ENCODE measurements at regions not wholly inside any gene's neighbourhood (a gene's known extent, or its start where the extent isn't known, plus 50 kb on each side); places are given as distances from the start of the nearest gene placed in this dataset.

DNA sequence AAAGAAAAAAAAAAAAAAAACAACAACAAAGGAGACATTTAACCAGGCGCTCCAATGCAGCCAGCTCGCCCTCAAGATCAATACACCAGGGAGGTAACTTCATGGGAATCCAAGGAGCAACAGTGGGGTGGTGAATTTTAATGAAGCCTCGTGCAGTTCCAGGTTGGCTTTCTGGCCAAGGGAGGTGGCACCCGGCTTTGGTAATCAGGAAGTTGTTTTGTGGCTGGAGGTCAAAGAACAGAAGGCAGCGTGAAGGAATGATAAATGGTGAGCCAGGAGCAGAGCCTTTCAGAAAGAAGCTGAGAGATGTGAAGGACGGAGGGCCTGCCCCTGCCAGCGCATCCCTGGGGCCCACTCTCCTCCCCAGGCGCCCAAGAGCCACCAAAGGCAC, 188.2 kb upstream of the TSC22D1 start:
- DNase-seq: no peak
- POLR2A ChIA-PET: no interaction called here
- CTCF ChIA-PET: no interaction called here
- H3K27ac Mint-ChIP-seq: no peak overlapping the region
- H3K4me1 Mint-ChIP-seq (ENCODE audit: low read depth): peaks cover 19% of the 10 kb centered on the region
- intact Hi-C loops (cut with micrococcal nuclease): no loop called here
- H3K27me3 Mint-ChIP-seq: no peaks in the 10 kb centered on the region
- no peak overlapping the region for H3K4me3 Mint-ChIP-seq
- H3K9me3 Mint-ChIP-seq: no peaks in the 10 kb centered on the region
- H3K36me3 Mint-ChIP-seq: no peaks in the 10 kb centered on the region

DNA sequence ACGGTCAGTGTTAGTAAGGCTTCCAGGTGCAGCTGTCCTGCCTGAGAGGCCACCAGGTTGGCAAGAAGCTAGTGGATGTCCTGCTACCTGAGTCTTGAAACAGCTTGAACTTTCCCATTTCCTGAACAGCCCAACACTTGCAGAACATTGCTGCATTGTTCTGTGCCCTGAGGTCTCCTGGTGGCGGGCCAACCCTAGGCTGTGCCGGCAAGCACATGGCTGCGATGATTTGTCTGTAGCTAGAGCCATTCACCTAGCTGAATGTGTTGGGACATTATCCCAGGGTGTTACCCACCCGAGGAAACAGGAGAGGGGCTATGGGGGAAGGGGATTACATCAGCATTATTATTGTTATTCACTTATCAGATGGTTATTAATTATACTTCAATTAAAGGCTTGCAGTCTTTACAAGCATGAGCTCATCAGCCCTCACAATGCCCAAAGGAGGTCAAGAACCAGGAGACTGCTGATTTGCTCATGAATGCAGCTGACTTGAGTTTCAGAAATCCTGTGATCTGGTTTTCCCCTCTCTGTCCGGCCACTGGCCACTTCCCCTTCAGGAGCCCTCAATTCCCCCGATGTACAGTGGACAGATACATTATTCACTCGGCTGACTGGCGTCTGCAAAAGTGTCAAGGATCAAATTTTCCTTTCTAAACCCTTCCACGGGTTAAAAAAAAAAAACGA, 187.6 kb upstream of the TSC22D1 start:
- CTCF ChIA-PET: no interaction called here
- no peaks in the 10 kb centered on the region for H3K9me3 Mint-ChIP-seq
- POLR2A ChIA-PET: no interaction called here
- intact Hi-C loops (cut with micrococcal nuclease): no loop called here
- no peak overlapping the region for H3K4me3 Mint-ChIP-seq
- H3K36me3 Mint-ChIP-seq: no peaks in the 10 kb centered on the region
- H3K4me1 Mint-ChIP-seq (ENCODE audit: low read depth): peaks cover 19% of the 10 kb centered on the region
- no peak for DNase-seq
- H3K27me3 Mint-ChIP-seq: no peaks in the 10 kb centered on the region
- H3K27ac Mint-ChIP-seq: no peak overlapping the region

DNA sequence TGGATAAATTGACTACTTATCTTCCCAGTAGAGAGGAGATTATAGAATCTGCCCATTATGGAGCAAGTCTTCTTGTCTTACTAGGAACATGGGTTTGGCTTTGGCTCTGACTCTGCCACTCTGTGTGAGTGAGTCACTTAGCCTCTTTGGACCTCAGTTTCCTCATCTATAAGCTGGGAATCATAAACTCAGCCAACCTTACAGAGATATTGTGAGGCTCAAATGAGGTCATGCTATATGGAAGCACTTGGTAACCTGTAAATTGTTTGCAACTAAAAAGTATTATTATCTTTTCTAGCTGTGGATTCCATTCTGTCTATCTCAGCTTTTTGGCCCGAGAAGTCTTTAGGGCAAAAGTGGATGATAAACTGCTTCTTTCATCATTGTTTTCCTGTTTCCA, 186.8 kb upstream of the TSC22D1 start:
- intact Hi-C loops (cut with micrococcal nuclease): no loop called here
- Mint-ChIP-seq H3K9me3 (no peaks in the 10 kb centered on the region), H3K36me3 (no peaks in the 10 kb centered on the region), H3K27me3 (no peaks in the 10 kb centered on the region), H3K27ac (no peak overlapping the region), H3K4me1 (ENCODE audit: low read depth) (peaks cover 15% of the 10 kb centered on the region), H3K4me3 (no peak overlapping the region)
- no peak for DNase-seq
- POLR2A ChIA-PET: no interaction called here
- CTCF ChIA-PET: no interaction called here

DNA sequence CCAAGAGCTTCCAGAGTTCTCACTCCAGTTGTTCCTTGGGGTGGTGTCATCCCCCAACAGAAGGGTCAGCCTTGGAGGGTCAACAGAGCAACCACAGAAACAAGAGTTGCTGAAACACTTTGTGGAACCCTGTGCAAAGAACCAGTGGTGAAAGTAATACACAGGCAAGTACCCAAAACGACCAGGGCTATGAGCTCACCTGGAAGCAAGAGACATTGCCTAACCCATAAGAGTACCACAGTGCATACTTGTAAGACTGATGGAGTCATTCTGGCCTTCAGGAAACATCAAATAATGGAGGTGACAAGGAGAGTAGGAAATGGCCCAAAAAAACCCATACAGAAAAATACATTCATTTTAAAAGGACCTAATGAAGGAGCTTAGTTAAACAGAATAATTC, 184.3 kb upstream of the TSC22D1 start:
- peaks cover 12% of the 10 kb centered on the region for H3K4me1 Mint-ChIP-seq (ENCODE audit: low read depth)
- ChIA-PET POLR2A (no interaction called here), CTCF (no interaction called here)
- intact Hi-C loops (cut with micrococcal nuclease): no loop called here
- no peak overlapping the region for H3K27ac Mint-ChIP-seq
- no peak overlapping the region for H3K4me3 Mint-ChIP-seq
- H3K27me3 Mint-ChIP-seq: peaks cover 2% of the 10 kb centered on the region
- no peaks in the 10 kb centered on the region for H3K36me3 Mint-ChIP-seq
- H3K9me3 Mint-ChIP-seq: no peaks in the 10 kb centered on the region
- DNase-seq: no peak

DNA sequence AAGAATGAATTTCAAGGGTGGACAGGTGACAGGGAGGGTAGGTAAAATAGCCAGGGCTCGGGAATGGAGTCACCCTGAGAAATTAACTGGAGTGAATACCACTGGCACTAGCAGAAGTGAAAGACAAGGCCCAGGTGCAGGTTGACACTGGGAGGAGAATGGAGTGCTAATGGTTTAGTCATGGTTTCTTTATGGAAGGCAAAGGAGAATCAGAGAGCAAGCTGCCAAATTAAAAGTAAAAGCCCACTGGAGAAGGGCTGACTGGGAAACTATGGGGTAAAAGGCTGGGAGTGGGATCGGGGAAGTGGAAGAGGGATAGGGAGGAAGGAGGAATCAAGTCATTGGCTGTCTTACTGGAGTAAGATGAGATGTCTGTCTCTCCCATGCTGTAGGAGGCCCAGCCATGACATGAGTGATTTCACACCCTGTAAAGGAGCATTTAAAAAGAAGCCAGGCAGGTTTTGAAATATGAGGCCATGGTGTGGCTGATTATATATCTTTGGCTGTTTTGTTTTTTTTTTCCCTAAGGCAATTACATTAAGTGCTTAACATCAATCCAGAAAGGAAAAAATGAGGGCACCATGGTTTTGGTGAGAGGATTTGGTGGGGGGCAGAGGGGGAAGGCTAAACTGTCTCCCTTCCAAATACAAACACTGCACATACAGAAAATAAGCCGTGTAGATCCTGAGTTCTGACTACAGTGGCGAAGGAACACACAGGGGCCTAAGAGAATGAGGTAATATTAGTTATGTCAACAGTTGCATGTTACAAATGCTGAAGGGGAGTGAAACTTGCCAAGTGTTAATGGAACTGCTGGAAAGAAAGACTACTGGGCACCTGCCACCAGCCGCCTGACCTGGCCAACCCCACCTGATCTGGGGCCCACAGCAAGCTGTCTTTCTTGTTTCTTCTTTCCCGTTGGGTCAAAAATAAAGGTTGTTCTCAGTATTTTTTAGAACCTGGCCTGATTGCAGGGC, 183.5 kb upstream of the TSC22D1 start:
- ChIA-PET CTCF (no interaction called here), POLR2A (no interaction called here)
- intact Hi-C loops (cut with micrococcal nuclease): loop anchor here (1.0 to 2.0 kb wide), 2 partner anchors 10 to 111 kb away; no protein-coding TSS in a partner anchor
- DNase-seq: no peak
- Mint-ChIP-seq H3K36me3 (no peaks in the 10 kb centered on the region), H3K27me3 (peaks cover 2% of the 10 kb centered on the region), H3K4me1 (ENCODE audit: low read depth) (peaks cover 12% of the 10 kb centered on the region), H3K4me3 (no peak overlapping the region), H3K27ac (peak overlapping the region; percentile 10), H3K9me3 (no peaks in the 10 kb centered on the region)

DNA sequence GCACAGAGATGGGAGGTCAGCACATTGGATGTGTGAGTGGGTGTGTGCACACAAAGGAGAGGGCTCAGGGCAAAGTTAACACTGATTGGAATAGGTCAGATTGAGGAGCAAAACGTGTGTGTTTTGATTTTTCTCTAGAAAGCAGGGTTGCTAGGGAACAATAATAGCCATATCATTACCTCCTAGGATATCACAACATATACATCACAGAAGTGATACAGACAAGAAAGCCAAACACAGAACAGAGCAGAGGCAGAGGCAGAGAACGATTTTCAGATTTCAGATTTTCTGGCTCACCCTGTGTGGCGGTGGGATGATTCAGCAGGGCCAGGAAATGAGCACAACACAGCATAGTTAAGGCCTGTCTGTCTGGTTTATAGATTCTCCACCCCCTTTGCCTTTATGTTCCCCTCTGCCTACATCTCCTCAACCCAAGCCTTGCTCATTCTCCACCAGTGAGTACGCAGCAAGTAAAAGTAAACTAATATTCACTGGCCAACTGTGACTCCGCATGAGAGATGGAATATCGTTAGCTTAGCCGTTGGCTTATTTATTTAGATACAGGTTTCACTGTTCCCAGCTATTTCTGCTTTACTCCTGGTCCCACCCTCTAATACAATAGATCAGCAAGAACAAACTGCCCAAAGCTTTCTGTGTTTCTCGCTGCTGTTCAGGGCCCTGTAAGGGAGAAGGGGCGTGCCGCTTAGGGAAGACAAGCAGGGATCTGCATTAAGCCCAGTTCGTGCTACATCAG, 182.7 kb upstream of the TSC22D1 start:
- DNase-seq: peak; percentile 62
- peaks cover 12% of the 10 kb centered on the region for H3K4me1 Mint-ChIP-seq (ENCODE audit: low read depth)
- H3K4me3 Mint-ChIP-seq: no peak overlapping the region
- peak overlapping the region; percentile 10 for H3K27ac Mint-ChIP-seq
- peaks cover 2% of the 10 kb centered on the region for H3K27me3 Mint-ChIP-seq
- intact Hi-C loops (cut with micrococcal nuclease): loop anchor here (1.0 to 2.0 kb wide), 2 partner anchors 10 to 110 kb away; no protein-coding TSS in a partner anchor
- H3K9me3 Mint-ChIP-seq: no peaks in the 10 kb centered on the region
- ChIA-PET CTCF (no interaction called here), POLR2A (no interaction called here)
- H3K36me3 Mint-ChIP-seq: no peaks in the 10 kb centered on the region

DNA sequence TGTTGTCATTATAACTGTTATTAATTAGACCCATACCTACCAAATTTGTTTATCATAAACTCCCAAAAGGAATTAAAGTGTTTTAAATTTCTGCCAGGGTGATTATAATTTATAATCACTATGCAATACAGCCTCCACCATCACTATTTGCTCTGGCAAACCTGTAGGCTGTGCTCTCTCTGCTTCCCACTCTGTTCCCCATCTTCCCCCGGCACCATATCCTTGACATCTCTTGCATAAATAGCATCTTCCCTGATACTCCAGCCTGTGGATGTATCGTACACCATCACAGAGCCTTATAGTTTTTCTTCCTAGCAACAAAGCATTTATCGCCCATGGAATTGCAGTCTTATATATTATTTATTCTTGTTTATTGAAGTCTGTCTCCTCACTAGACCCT, 181.5 kb upstream of the TSC22D1 start:
- Mint-ChIP-seq H3K4me1 (ENCODE audit: low read depth) (peaks cover 12% of the 10 kb centered on the region), H3K36me3 (no peaks in the 10 kb centered on the region), H3K27me3 (peaks cover 2% of the 10 kb centered on the region), H3K4me3 (no peak overlapping the region), H3K27ac (no peak overlapping the region), H3K9me3 (no peaks in the 10 kb centered on the region)
- POLR2A ChIA-PET: no interaction called here
- CTCF ChIA-PET: no interaction called here
- intact Hi-C loops (cut with micrococcal nuclease): loop anchor here (2.0 kb wide), 1 partner anchor 109 kb away; no protein-coding TSS in a partner anchor
- no peak for DNase-seq

DNA sequence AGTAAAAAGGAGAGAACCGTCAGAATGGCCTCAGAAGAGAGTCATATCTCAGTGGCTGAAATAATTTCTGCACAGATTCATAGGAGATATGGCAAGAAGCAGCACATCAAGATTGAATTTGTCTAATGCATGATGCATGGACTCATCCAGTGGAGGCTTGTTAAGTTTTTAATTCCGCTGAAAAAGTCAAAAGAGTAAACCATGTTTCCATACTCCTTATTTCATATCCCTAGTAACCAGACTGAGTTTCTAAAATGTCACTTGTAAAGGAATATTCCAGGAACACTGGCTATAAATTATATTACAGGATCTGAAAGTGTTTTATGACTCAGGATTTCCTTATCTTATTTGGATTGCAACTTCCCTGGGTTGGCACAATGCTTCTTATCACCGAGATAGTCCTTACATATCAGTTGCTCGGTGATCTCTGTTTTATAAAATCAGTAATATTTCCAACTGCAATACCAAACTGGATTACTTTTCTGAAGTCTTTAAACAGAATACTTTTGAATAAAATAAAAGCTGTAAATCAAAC, 180.2 kb upstream of the TSC22D1 start:
- POLR2A ChIA-PET: no interaction called here
- Mint-ChIP-seq H3K4me1 (ENCODE audit: low read depth) (peaks cover 12% of the 10 kb centered on the region), H3K4me3 (no peak overlapping the region), H3K27me3 (peaks cover 2% of the 10 kb centered on the region), H3K36me3 (no peaks in the 10 kb centered on the region), H3K9me3 (no peaks in the 10 kb centered on the region), H3K27ac (no peak overlapping the region)
- intact Hi-C loops (cut with micrococcal nuclease): no loop called here
- DNase-seq: no peak
- CTCF ChIA-PET: no interaction called here

DNA sequence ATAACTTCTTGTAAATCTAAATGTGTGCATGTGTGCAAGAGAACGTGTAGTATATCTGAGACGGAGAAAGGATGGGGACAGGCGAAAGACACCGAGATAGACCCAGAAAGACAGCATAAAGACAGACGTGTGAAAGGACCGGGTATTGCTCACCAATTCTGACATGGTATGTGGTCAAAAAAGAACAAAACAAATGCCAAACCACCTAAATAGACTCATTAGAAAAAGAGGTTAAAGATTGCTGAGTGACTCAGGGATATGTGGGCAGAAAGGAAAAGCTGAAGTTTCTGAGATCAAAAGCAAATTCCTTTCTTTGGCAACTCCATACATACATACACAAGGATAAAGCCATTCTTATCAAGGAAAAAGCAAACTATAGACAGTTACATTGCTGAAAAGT, 179.7 kb upstream of the TSC22D1 start:
- Mint-ChIP-seq H3K27me3 (peaks cover 2% of the 10 kb centered on the region), H3K4me3 (no peak overlapping the region), H3K36me3 (no peaks in the 10 kb centered on the region), H3K27ac (no peak overlapping the region), H3K9me3 (no peaks in the 10 kb centered on the region), H3K4me1 (ENCODE audit: low read depth) (peaks cover 12% of the 10 kb centered on the region)
- ChIA-PET POLR2A (no interaction called here), CTCF (no interaction called here)
- DNase-seq: no peak
- intact Hi-C loops (cut with micrococcal nuclease): no loop called here

DNA sequence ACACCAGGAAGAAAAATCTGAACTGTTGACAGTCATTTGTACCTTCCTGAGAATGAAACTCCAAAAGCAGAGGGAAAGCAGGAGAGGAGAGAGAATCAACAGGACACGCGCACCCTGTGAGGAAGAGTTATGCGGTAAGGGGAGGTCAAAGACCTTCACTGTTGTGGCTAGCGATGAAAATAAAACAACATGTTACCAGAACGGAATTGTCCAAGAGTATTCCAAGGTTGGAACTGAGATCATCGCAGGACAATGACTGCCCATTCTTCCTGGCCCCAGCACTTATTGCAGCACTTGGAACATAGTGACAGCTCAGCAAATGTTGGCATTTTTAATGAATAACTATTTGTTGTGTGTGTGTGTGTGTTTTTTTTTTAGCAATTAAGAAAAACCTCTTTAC, 176.0 kb upstream of the TSC22D1 start:
- no peak for DNase-seq
- H3K36me3 Mint-ChIP-seq: no peaks in the 10 kb centered on the region
- no peak overlapping the region for H3K27ac Mint-ChIP-seq
- peaks cover 2% of the 10 kb centered on the region for H3K27me3 Mint-ChIP-seq
- intact Hi-C loops (cut with micrococcal nuclease): no loop called here
- H3K9me3 Mint-ChIP-seq: no peaks in the 10 kb centered on the region
- no peak overlapping the region for H3K4me3 Mint-ChIP-seq
- ChIA-PET CTCF (no interaction called here), POLR2A (no interaction called here)
- no peaks in the 10 kb centered on the region for H3K4me1 Mint-ChIP-seq (ENCODE audit: low read depth)

DNA sequence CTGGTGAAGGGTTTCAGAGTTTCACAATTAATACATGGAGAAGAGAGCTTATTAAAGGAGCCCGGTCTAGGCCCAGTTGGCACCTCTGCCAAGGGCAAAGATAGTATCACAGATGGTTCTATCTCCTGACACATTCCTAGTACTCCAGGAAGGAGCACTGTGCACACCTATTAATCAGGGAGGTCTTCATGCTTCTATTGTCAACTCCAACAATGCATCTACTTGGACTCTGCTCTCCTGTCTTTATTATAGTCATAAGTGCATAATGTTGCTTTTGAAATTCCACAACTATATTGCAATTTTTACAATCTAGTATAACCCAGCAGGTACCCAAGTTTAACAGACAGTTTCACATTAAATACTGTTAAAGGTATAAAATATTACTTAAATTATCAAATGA, 174.5 kb upstream of the TSC22D1 start:
- no peaks in the 10 kb centered on the region for H3K4me1 Mint-ChIP-seq (ENCODE audit: low read depth)
- DNase-seq: no peak
- intact Hi-C loops (cut with micrococcal nuclease): no loop called here
- H3K36me3 Mint-ChIP-seq: no peaks in the 10 kb centered on the region
- H3K27me3 Mint-ChIP-seq: no peaks in the 10 kb centered on the region
- H3K27ac Mint-ChIP-seq: no peak overlapping the region
- ChIA-PET POLR2A (no interaction called here), CTCF (no interaction called here)
- no peak overlapping the region for H3K4me3 Mint-ChIP-seq
- H3K9me3 Mint-ChIP-seq: no peaks in the 10 kb centered on the region

DNA sequence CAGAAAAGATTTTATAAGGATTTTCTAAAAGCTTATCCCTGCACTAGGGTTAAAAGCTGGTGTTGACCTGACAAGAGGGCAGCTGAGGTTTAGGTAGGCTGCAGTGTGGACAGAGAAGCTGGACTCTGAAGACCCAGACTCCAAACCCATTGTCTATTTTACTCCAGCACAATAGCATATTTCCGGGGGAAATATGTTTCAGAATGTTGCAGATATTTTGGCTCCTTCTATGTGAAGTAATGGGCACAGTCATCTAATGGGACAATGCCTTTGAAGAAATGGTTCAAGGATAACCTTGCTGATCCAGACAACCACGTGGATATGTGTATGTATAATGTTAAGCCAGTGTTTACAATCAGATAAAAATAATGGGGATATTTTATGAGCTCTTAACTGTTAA, 173.8 kb upstream of the TSC22D1 start:
- CTCF ChIA-PET: no interaction called here
- H3K4me1 Mint-ChIP-seq (ENCODE audit: low read depth): no peaks in the 10 kb centered on the region
- intact Hi-C loops (cut with micrococcal nuclease): no loop called here
- no peaks in the 10 kb centered on the region for H3K27me3 Mint-ChIP-seq
- no peak overlapping the region for H3K27ac Mint-ChIP-seq
- DNase-seq: no peak
- POLR2A ChIA-PET: no interaction called here
- no peaks in the 10 kb centered on the region for H3K36me3 Mint-ChIP-seq
- no peak overlapping the region for H3K4me3 Mint-ChIP-seq
- no peaks in the 10 kb centered on the region for H3K9me3 Mint-ChIP-seq

All from activated CD4-positive, alpha-beta memory T cell treated with anti-CD3 and anti-CD28 coated beads for 36 hours (primary cell).